ENCODE measurements at regions not wholly inside any gene's neighbourhood (a gene's known extent, or its start where the extent isn't known, plus 50 kb on each side); places are given as distances from the start of the nearest gene placed in this dataset.
A peak's percentile ranks its signal among the peaks of the same experiment; 100 is the strongest.
"Not testable (repeated sequence)": the region's sequence is repeated elsewhere in the genome, so short reads cannot be mapped to it uniquely, and the experiment has no call there.

DNA sequence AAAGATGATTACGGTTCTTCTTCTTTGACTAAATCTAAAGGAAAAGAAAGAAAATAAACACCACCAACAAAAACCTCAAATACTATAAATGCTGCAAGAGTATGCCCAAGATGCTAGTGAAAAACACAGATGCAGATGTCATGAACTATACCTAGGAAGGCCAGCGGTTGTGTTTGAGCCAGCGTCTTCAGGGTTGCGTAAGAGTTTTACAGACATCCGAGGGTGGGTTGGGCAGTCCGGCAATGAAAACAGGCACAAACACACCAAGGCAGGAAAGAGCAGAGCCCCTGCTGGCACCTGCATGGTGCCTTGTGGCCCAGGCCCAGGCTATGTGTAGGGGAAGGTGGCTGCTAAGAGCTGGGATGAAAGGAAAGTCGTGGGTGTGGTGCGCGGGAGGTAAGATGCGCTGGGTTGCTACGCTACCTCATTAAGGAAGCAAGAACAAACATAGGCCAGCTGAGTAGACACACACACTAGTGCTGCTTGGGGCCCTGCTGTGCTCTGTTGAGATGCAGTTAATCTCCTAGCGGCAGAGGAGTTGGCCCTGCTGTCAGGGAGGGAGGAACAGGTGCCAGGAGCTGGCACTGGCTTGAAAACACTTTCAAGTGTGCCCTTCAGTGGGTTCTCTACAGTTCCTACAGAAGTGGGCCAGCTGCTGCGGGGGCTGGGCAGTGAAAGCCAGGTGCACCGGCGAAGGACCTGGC is 170.2 kb upstream of the PLN start:
- H3K9me3 ChIP-seq (ENCODE audit: control insufficient read depth in 2 of 3, insufficient read depth in 1 of 3, low read length in 3 of 3) = no peaks in the 10 kb centered on the region
- H3K9ac ChIP-seq (ENCODE audit: low read length in 3 of 3) = no peak overlapping the region
- no peak overlapping the region for H3K27ac ChIP-seq (ENCODE audit: low read depth in 2 of 2, low read length in 2 of 2)
- no peaks in the 10 kb centered on the region for H3K27me3 ChIP-seq (ENCODE audit: control insufficient read depth, insufficient read depth, low read length)
- H3K4me3 ChIP-seq (ENCODE audit: low read length in 3 of 3) = no peak overlapping the region
- DNase-seq (peak in 3 of 5 donors; percentile 9 to 39 (median 11)), FAIRE-seq (no peak)
- intact Hi-C loops (cut with DNase I) = no loop called here
- H3K4me1 ChIP-seq (ENCODE audit: control insufficient read depth in 2 of 3, insufficient read depth in 2 of 3, low read depth in 1 of 3, low read length in 3 of 3) = no peaks in the 10 kb centered on the region
- H3K36me3 ChIP-seq (ENCODE audit: control insufficient read depth in 2 of 3, insufficient read depth in 3 of 3, low read length in 3 of 3) = no peaks in the 10 kb centered on the region
- TF ChIP-seq, protein P1, sequence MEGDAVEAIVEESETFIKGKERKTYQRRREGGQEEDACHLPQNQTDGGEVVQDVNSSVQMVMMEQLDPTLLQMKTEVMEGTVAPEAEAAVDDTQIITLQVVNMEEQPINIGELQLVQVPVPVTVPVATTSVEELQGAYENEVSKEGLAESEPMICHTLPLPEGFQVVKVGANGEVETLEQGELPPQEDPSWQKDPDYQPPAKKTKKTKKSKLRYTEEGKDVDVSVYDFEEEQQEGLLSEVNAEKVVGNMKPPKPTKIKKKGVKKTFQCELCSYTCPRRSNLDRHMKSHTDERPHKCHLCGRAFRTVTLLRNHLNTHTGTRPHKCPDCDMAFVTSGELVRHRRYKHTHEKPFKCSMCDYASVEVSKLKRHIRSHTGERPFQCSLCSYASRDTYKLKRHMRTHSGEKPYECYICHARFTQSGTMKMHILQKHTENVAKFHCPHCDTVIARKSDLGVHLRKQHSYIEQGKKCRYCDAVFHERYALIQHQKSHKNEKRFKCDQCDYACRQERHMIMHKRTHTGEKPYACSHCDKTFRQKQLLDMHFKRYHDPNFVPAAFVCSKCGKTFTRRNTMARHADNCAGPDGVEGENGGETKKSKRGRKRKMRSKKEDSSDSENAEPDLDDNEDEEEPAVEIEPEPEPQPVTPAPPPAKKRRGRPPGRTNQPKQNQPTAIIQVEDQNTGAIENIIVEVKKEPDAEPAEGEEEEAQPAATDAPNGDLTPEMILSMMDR (IDR thresholded peaks at IDR 0.05; ENCODE audit: borderline replicate concordance, extremely low read depth, insufficient read depth) = no peak

GRCh38 chr6:118380620-118381019 is 167.5 kb upstream of the PLN start:
- H3K9me3 ChIP-seq (ENCODE audit: control insufficient read depth in 2 of 3, insufficient read depth in 1 of 3, low read length in 3 of 3); H3K4me1 ChIP-seq (ENCODE audit: control insufficient read depth in 2 of 3, insufficient read depth in 2 of 3, low read depth in 1 of 3, low read length in 3 of 3); intact Hi-C loops (cut with DNase I); H3K4me3 ChIP-seq (ENCODE audit: low read length in 3 of 3); DNase-seq; H3K27me3 ChIP-seq (ENCODE audit: control insufficient read depth, insufficient read depth, low read length); H3K27ac ChIP-seq (ENCODE audit: low read depth in 2 of 2, low read length in 2 of 2); H3K36me3 ChIP-seq (ENCODE audit: control insufficient read depth in 2 of 3, insufficient read depth in 3 of 3, low read length in 3 of 3); FAIRE-seq; H3K9ac ChIP-seq (ENCODE audit: low read length in 3 of 3): not testable (repeated sequence)

- no peak overlapping the region for H3K9ac ChIP-seq (ENCODE audit: low read length in 3 of 3)
- no peaks in the 10 kb centered on the region for H3K4me1 ChIP-seq (ENCODE audit: control insufficient read depth in 2 of 3, insufficient read depth in 2 of 3, low read depth in 1 of 3, low read length in 3 of 3)
- no peaks in the 10 kb centered on the region for H3K27me3 ChIP-seq (ENCODE audit: control insufficient read depth, insufficient read depth, low read length)
- H3K4me3 ChIP-seq (ENCODE audit: low read length in 3 of 3) = no peak overlapping the region
- DNase-seq (no peak), FAIRE-seq (no peak)
- H3K27ac ChIP-seq (ENCODE audit: low read depth in 2 of 2, low read length in 2 of 2) = no peak overlapping the region
- TF ChIP-seq, protein P1 (IDR thresholded peaks at IDR 0.05; ENCODE audit: borderline replicate concordance, extremely low read depth, insufficient read depth) = no peak
- H3K36me3 ChIP-seq (ENCODE audit: control insufficient read depth in 2 of 3, insufficient read depth in 3 of 3, low read length in 3 of 3) = no peaks in the 10 kb centered on the region
- no peaks in the 10 kb centered on the region for H3K9me3 ChIP-seq (ENCODE audit: control insufficient read depth in 2 of 3, insufficient read depth in 1 of 3, low read length in 3 of 3)
- intact Hi-C loops (cut with DNase I) = no loop called here
These were observed 166.0 kb upstream of the PLN start for GRCh38 chr6:118382126-118382525.

- FAIRE-seq (no peak), DNase-seq (no peak)
- H3K4me3 ChIP-seq (ENCODE audit: low read length in 3 of 3) = no peak overlapping the region
- intact Hi-C loops (cut with DNase I) = no loop called here
- no peaks in the 10 kb centered on the region for H3K4me1 ChIP-seq (ENCODE audit: control insufficient read depth in 2 of 3, insufficient read depth in 2 of 3, low read depth in 1 of 3, low read length in 3 of 3)
- no peaks in the 10 kb centered on the region for H3K36me3 ChIP-seq (ENCODE audit: control insufficient read depth in 2 of 3, insufficient read depth in 3 of 3, low read length in 3 of 3)
- H3K27ac ChIP-seq (ENCODE audit: low read depth in 2 of 2, low read length in 2 of 2) = no peak overlapping the region
- H3K9me3 ChIP-seq (ENCODE audit: control insufficient read depth in 2 of 3, insufficient read depth in 1 of 3, low read length in 3 of 3) = no peaks in the 10 kb centered on the region
- no peak overlapping the region for H3K9ac ChIP-seq (ENCODE audit: low read length in 3 of 3)
- TF ChIP-seq, protein P1 (IDR thresholded peaks at IDR 0.05; ENCODE audit: borderline replicate concordance, extremely low read depth, insufficient read depth) = no peak
- H3K27me3 ChIP-seq (ENCODE audit: control insufficient read depth, insufficient read depth, low read length) = no peaks in the 10 kb centered on the region
These were observed 164.2 kb upstream of the PLN start for GRCh38 chr6:118383924-118384323.
